ENCODE measurements at regions not wholly inside any gene's neighbourhood (a gene's known extent, or its start where the extent isn't known, plus 50 kb on each side); places are given as distances from the start of the nearest gene placed in this dataset.
"Not testable (repeated sequence)": the region's sequence is repeated elsewhere in the genome, so short reads cannot be mapped to it uniquely, and the experiment has no call there.

DNA sequence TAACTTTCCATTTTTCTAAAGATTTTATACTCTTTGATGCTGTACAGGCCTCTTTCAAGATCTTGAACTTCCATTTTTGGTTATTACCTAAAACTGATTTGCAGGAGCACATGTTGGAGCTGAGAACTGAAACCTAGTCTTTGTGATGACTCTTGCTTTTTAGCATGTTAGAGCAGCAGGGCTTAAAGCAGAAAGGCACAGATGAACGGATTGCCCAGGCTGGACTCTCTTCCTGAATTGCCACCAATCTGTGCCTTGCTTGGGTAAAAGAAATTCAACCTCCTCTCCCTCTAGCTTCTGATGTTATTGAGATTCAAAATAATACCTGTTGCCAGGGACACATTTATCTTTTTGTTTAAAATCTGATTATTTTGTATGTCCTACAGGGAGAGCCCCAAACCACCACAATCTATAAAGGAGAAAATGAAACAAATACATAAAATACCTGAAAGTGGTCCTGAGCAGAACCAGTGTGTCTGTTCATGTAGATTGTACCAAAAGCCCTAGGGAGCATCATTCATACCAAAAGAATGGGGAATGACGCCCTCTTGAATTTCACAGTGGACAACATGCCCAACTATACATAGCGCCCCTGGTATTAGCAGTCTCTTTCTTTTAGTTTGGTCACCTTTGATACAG is 277.0 kb upstream of the MAP2 start:
- H3K4me3 ChIP-seq (replicated peaks in 1 of 2; ENCODE audit: low read depth in 2 of 2, low read length in 2 of 2): no peak overlapping the region
- TF ChIP-seq, protein P1, sequence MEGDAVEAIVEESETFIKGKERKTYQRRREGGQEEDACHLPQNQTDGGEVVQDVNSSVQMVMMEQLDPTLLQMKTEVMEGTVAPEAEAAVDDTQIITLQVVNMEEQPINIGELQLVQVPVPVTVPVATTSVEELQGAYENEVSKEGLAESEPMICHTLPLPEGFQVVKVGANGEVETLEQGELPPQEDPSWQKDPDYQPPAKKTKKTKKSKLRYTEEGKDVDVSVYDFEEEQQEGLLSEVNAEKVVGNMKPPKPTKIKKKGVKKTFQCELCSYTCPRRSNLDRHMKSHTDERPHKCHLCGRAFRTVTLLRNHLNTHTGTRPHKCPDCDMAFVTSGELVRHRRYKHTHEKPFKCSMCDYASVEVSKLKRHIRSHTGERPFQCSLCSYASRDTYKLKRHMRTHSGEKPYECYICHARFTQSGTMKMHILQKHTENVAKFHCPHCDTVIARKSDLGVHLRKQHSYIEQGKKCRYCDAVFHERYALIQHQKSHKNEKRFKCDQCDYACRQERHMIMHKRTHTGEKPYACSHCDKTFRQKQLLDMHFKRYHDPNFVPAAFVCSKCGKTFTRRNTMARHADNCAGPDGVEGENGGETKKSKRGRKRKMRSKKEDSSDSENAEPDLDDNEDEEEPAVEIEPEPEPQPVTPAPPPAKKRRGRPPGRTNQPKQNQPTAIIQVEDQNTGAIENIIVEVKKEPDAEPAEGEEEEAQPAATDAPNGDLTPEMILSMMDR (IDR thresholded peaks at IDR 0.05; ENCODE audit: low read depth, low read length): no peak

DNA sequence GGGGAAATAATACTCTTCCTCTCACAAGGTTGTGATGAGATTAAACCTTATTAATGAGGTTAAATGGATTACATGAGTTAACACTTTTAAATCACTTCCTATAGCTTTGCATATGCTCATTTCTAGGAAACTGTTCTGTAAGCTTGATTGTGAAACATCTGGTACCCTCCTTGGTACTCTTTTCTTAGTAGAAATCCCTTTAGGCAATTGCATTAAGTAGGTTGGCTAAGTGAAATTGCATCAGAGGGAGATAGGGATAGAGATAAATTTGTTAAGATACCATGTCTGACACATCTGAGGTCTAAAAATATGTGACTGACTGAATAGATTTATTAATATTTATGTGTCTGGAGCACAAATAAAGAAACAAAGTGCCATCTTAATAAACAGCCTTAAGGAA is 275.9 kb upstream of the MAP2 start:
- no peak overlapping the region for H3K4me3 ChIP-seq (replicated peaks in 1 of 2; ENCODE audit: low read depth in 2 of 2, low read length in 2 of 2)
- TF ChIP-seq, protein P1 (IDR thresholded peaks at IDR 0.05; ENCODE audit: low read depth, low read length): no peak
- DNase-seq (ENCODE audit: low read depth in 2 of 2): no peak

More for the DNA sequence above, 277.0 kb upstream of the MAP2 start:
- DNase-seq (ENCODE audit: low read depth in 2 of 2): no peak

DNA sequence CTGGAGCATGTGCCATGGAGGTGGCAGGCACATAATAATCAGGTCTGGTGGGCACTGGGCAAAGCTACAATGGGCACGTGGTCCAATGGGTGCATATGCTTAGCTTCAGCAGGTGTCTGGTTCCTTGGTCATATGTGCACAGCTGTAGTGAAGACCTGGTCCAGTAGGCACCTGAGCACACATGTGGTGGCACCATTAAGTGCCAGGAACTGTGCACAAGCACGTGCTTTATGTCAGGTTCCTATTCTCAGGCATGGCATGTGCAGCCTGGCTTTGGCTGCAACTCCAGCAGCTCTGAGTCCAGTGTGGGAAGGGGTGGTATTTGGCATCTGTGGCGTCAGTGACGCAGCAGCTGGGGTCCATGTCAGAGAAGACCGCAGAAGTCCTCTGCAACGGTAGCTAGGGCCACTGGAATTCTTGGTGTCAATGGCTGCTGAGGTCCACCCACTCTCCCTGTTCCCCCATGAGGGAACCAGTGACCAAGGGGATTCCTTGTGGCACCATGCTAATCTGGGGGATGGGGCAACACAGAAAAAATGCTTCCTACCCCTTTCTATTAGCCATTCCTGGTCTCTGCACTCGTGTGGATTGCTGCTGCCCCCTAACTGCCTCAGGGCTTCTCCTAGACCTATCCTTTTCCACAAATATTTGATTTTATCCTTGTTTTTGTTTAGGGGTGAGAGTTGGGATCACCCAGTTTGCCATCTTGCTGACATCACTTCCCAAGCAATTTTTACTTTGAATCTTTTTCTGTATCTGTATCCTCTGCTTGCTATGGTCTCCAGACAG is 262.9 kb upstream of the MAP2 start:
- TF ChIP-seq, protein P1 (IDR thresholded peaks at IDR 0.05; ENCODE audit: low read depth, low read length): no peak
- no peak overlapping the region for H3K4me3 ChIP-seq (replicated peaks in 1 of 2; ENCODE audit: low read depth in 2 of 2, low read length in 2 of 2)
- DNase-seq (ENCODE audit: low read depth in 2 of 2): no peak

DNA sequence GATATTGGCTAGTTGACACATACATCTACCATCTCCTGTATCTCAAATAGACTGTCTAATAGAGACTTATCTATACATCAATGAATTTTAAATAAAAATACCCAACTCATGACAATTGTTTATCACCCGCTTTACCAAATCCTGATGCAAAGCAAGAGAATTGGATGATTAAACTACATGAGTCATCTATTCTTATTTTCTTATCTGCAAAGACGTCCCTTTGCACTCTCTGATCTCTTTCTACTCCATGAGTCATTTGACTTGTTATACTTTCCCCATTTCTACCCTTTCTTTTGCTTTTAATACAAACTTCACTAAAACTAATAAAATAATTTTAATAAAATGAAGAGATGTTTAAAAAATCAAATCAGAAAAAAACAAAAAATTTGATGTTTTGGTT is 261.7 kb upstream of the MAP2 start:
- H3K4me3 ChIP-seq (replicated peaks in 1 of 2; ENCODE audit: low read depth in 2 of 2, low read length in 2 of 2): no peak overlapping the region
- TF ChIP-seq, protein P1 (IDR thresholded peaks at IDR 0.05; ENCODE audit: low read depth, low read length): no peak
- no peak for DNase-seq (ENCODE audit: low read depth in 2 of 2)

DNA sequence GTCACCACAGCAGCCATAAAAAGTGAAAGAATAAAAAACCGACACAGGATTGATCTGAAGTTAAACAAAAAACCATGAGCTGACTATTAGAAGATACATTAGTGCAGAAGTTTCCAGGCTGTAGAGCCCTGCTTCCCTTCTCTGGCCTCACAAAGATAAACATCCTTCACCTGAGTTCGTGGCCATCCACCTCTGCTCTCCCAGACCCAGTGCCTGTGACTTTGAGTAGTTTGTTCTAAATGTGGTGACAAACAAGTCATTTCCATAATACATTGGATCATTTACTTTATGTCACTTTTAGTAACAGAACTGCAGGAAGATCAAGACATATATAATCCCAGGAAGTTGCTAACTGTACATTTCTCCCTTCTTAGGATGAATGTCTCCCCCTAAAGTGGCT is 241.9 kb upstream of the MAP2 start:
- TF ChIP-seq, protein P1 (IDR thresholded peaks at IDR 0.05; ENCODE audit: low read depth, low read length): no peak
- no peak overlapping the region for H3K4me3 ChIP-seq (replicated peaks in 1 of 2; ENCODE audit: low read depth in 2 of 2, low read length in 2 of 2)
- no peak for DNase-seq (ENCODE audit: low read depth in 2 of 2)

DNA sequence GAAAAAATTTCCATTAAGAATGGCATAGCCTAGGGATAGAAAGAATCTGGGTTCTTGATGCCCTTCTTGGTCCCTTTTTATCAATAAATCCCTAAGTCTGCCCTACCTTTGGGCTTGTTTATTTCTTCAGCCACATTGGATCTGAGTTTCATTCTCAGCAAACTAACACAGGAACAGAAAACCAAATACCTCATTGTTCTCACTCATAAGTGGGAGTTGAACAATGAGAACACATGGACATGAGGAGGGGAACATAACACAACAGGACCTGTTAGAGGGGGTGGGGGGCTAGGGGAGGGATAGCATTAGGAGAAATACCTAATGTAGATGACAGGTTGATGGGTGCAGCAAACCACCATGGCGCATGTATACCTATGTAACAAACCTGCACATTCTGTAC is 237.0 kb upstream of the MAP2 start:
- not testable (repeated sequence) for DNase-seq (ENCODE audit: low read depth in 2 of 2); H3K4me3 ChIP-seq (replicated peaks in 1 of 2; ENCODE audit: low read depth in 2 of 2, low read length in 2 of 2)

DNA sequence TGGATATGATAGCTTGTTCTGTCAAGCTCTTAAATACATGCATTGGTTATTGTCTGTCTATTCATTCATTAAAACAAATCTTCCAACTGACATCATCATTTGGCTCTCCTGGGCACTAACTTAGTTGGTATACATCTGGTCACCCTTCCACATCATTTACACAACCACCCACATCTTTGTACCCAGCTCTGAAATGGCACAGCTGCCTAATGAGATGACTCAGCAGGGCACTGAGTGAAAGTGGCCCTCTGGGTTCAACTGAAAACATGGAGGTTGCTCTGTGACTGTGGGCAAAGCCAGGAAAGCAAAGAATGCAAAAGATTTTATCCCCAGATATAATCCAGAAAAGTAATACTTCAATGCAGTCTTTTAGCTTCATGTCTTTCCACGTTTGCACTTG is 234.0 kb upstream of the MAP2 start:
- DNase-seq (ENCODE audit: low read depth in 2 of 2): no peak
- TF ChIP-seq, protein P1 (IDR thresholded peaks at IDR 0.05; ENCODE audit: low read depth, low read length): no peak
- H3K4me3 ChIP-seq (replicated peaks in 1 of 2; ENCODE audit: low read depth in 2 of 2, low read length in 2 of 2): no peak overlapping the region
